ENCODE measurements at regions not wholly inside any gene's neighbourhood (a gene's known extent, or its start where the extent isn't known, plus 50 kb on each side); places are given as distances from the start of the nearest gene placed in this dataset.

GRCh38 chr3:80519436-80519835, 751.6 kb upstream of the ROBO1 start:
- Mint-ChIP-seq H3K36me3 (ENCODE audit: insufficient read depth) (no peaks in the 10 kb centered on the region), H3K4me3 (no peak overlapping the region), H3K27me3 (no peaks in the 10 kb centered on the region), H3K9me3 (peaks cover 6 to 21% of the 10 kb centered on the region in 2 donors), H3K27ac (no peak overlapping the region), H3K4me1 (ENCODE audit: low read depth in 2 of 2) (no peaks in the 10 kb centered on the region)
- DNase-seq = no peak
- ATAC-seq (replicated peaks) = no peak

- H3K36me3 Mint-ChIP-seq (ENCODE audit: insufficient read depth) = peaks cover 3% of the 10 kb centered on the region
- DNase-seq = no peak
- H3K4me3 Mint-ChIP-seq = no peak overlapping the region
- H3K4me1 Mint-ChIP-seq (ENCODE audit: low read depth in 2 of 2) = no peaks in the 10 kb centered on the region
- no peaks in the 10 kb centered on the region for H3K27me3 Mint-ChIP-seq
- H3K9me3 Mint-ChIP-seq = peaks cover under 1 to 12% of the 10 kb centered on the region in 2 donors
- H3K27ac Mint-ChIP-seq = no peak overlapping the region
- ATAC-seq (replicated peaks) = no peak
Measured at GRCh38 chr3:80496452-80496851, 728.7 kb upstream of the ROBO1 start.

GRCh38 chr3:80492162-80492561, 724.4 kb upstream of the ROBO1 start:
- H3K36me3 Mint-ChIP-seq (ENCODE audit: insufficient read depth) = no peaks in the 10 kb centered on the region
- H3K4me3 Mint-ChIP-seq = no peak overlapping the region
- ATAC-seq (replicated peaks) (no peak), DNase-seq (no peak)
- H3K9me3 Mint-ChIP-seq = no peaks in the 10 kb centered on the region
- no peak overlapping the region for H3K27ac Mint-ChIP-seq
- H3K27me3 Mint-ChIP-seq = no peaks in the 10 kb centered on the region
- H3K4me1 Mint-ChIP-seq (ENCODE audit: low read depth in 2 of 2) = no peaks in the 10 kb centered on the region

GRCh38 chr3:80472961-80473360, 705.2 kb upstream of the ROBO1 start:
- H3K9me3 Mint-ChIP-seq = peaks cover 10 to 11% of the 10 kb centered on the region in 2 donors
- DNase-seq (no peak), ATAC-seq (replicated peaks) (no peak)
- no peaks in the 10 kb centered on the region for H3K27me3 Mint-ChIP-seq
- H3K27ac Mint-ChIP-seq = no peak overlapping the region
- H3K4me1 Mint-ChIP-seq (ENCODE audit: low read depth in 2 of 2) = no peaks in the 10 kb centered on the region
- no peak overlapping the region for H3K4me3 Mint-ChIP-seq
- H3K36me3 Mint-ChIP-seq (ENCODE audit: insufficient read depth) = no peaks in the 10 kb centered on the region

GRCh38 chr3:80472459-80472858, 704.7 kb upstream of the ROBO1 start:
- no peaks in the 10 kb centered on the region for H3K36me3 Mint-ChIP-seq (ENCODE audit: insufficient read depth)
- H3K4me3 Mint-ChIP-seq = no peak overlapping the region
- H3K4me1 Mint-ChIP-seq (ENCODE audit: low read depth in 2 of 2) = no peaks in the 10 kb centered on the region
- ATAC-seq (replicated peaks) = no peak
- H3K27ac Mint-ChIP-seq = no peak overlapping the region
- peaks cover 11 to 13% of the 10 kb centered on the region in 2 donors for H3K9me3 Mint-ChIP-seq
- no peaks in the 10 kb centered on the region for H3K27me3 Mint-ChIP-seq
- DNase-seq = no peak

GRCh38 chr3:80470433-80470832, 702.6 kb upstream of the ROBO1 start:
- Mint-ChIP-seq H3K4me3 (no peak overlapping the region), H3K4me1 (ENCODE audit: low read depth in 2 of 2) (no peaks in the 10 kb centered on the region), H3K27ac (no peak overlapping the region), H3K36me3 (ENCODE audit: insufficient read depth) (no peaks in the 10 kb centered on the region), H3K9me3 (peaks cover 13 to 30% of the 10 kb centered on the region in 2 donors), H3K27me3 (no peaks in the 10 kb centered on the region)
- DNase-seq (no peak), ATAC-seq (replicated peaks) (no peak)

GRCh38 chr3:80465746-80466145, 697.9 kb upstream of the ROBO1 start:
- no peak for DNase-seq
- Mint-ChIP-seq H3K27me3 (no peaks in the 10 kb centered on the region), H3K4me3 (no peak overlapping the region), H3K4me1 (ENCODE audit: low read depth in 2 of 2) (no peaks in the 10 kb centered on the region), H3K36me3 (ENCODE audit: insufficient read depth) (no peaks in the 10 kb centered on the region), H3K27ac (no peak overlapping the region), H3K9me3 (peaks cover 9 to 27% of the 10 kb centered on the region in 2 donors)
- ATAC-seq (replicated peaks) = no peak

- no peaks in the 10 kb centered on the region for H3K27me3 Mint-ChIP-seq
- no peak overlapping the region for H3K4me3 Mint-ChIP-seq
- no peak for DNase-seq
Measured at GRCh38 chr3:80451393-80451792, 683.6 kb upstream of the ROBO1 start.

GRCh38 chr3:80445641-80446040, 677.8 kb upstream of the ROBO1 start:
- no peaks in the 10 kb centered on the region for H3K36me3 Mint-ChIP-seq (ENCODE audit: insufficient read depth)
- DNase-seq (no peak), ATAC-seq (replicated peaks) (no peak)
- H3K27ac Mint-ChIP-seq = no peak overlapping the region
- H3K9me3 Mint-ChIP-seq = no peaks in the 10 kb centered on the region
- H3K27me3 Mint-ChIP-seq = no peaks in the 10 kb centered on the region
- no peak overlapping the region for H3K4me3 Mint-ChIP-seq
- no peaks in the 10 kb centered on the region for H3K4me1 Mint-ChIP-seq (ENCODE audit: low read depth in 2 of 2)

More at GRCh38 chr3:80451393-80451792, 683.6 kb upstream of the ROBO1 start:
- Mint-ChIP-seq H3K9me3 (no peaks in the 10 kb centered on the region), H3K4me1 (ENCODE audit: low read depth in 2 of 2) (no peaks in the 10 kb centered on the region), H3K36me3 (ENCODE audit: insufficient read depth) (no peaks in the 10 kb centered on the region), H3K27ac (no peak overlapping the region)
- ATAC-seq (replicated peaks) = no peak

- no peaks in the 10 kb centered on the region for H3K36me3 Mint-ChIP-seq (ENCODE audit: insufficient read depth)
- no peaks in the 10 kb centered on the region for H3K4me1 Mint-ChIP-seq (ENCODE audit: low read depth in 2 of 2)
- DNase-seq (no peak), ATAC-seq (replicated peaks) (no peak)
- no peaks in the 10 kb centered on the region for H3K9me3 Mint-ChIP-seq
- H3K27me3 Mint-ChIP-seq = no peaks in the 10 kb centered on the region
- no peak overlapping the region for H3K27ac Mint-ChIP-seq
- H3K4me3 Mint-ChIP-seq = no peak overlapping the region
Measured at GRCh38 chr3:80445053-80445452, 677.3 kb upstream of the ROBO1 start.

GRCh38 chr3:80439490-80439889, 671.7 kb upstream of the ROBO1 start:
- ATAC-seq (replicated peaks) = no peak
- Mint-ChIP-seq H3K36me3 (ENCODE audit: insufficient read depth) (no peaks in the 10 kb centered on the region), H3K27me3 (no peaks in the 10 kb centered on the region), H3K27ac (no peak overlapping the region), H3K9me3 (peaks cover 0 to 2% of the 10 kb centered on the region in 2 donors), H3K4me3 (no peak overlapping the region), H3K4me1 (ENCODE audit: low read depth in 2 of 2) (no peaks in the 10 kb centered on the region)
- no peak for DNase-seq

- peaks cover 0 to 5% of the 10 kb centered on the region in 2 donors for H3K9me3 Mint-ChIP-seq
- ATAC-seq (replicated peaks) (no peak), DNase-seq (no peak)
- no peaks in the 10 kb centered on the region for H3K36me3 Mint-ChIP-seq (ENCODE audit: insufficient read depth)
- H3K27ac Mint-ChIP-seq = no peak overlapping the region
- no peaks in the 10 kb centered on the region for H3K4me1 Mint-ChIP-seq (ENCODE audit: low read depth in 2 of 2)
- H3K4me3 Mint-ChIP-seq = no peak overlapping the region
- H3K27me3 Mint-ChIP-seq = no peaks in the 10 kb centered on the region
Measured at GRCh38 chr3:80434366-80434765, 666.6 kb upstream of the ROBO1 start.

- Mint-ChIP-seq H3K36me3 (ENCODE audit: insufficient read depth) (no peaks in the 10 kb centered on the region), H3K4me3 (no peak overlapping the region), H3K4me1 (ENCODE audit: low read depth in 2 of 2) (no peaks in the 10 kb centered on the region), H3K9me3 (peaks cover 3 to 26% of the 10 kb centered on the region in 2 donors), H3K27ac (no peak overlapping the region), H3K27me3 (no peaks in the 10 kb centered on the region)
- DNase-seq (no peak), ATAC-seq (replicated peaks) (no peak)
Measured at GRCh38 chr3:80424951-80425350, 657.2 kb upstream of the ROBO1 start.

- DNase-seq (no peak), ATAC-seq (replicated peaks) (no peak)
- Mint-ChIP-seq H3K27me3 (no peaks in the 10 kb centered on the region), H3K36me3 (ENCODE audit: insufficient read depth) (no peaks in the 10 kb centered on the region), H3K27ac (no peak overlapping the region), H3K4me3 (no peak overlapping the region), H3K4me1 (ENCODE audit: low read depth in 2 of 2) (no peaks in the 10 kb centered on the region), H3K9me3 (peaks cover 7 to 10% of the 10 kb centered on the region in 2 donors)
Measured at GRCh38 chr3:80408030-80408721, 640.4 kb upstream of the ROBO1 start.

Measured in effector memory CD8-positive, alpha-beta T cell (primary cell).